OCI-LY7 (cell line): ENCODE measurements at regions not wholly inside any gene's neighbourhood (a gene's known extent, or its start where the extent isn't known, plus 50 kb on each side); places are given as distances from the start of the nearest gene placed in this dataset.

Experiments used
- BruUV-seq: library from RNA; stranded (reverse); fragments of 400-500 nt; replicated peaks from 2 replicates; lab custom pipeline; 2021; lab: Mats Ljungman, UMichigan
- CTCF ChIA-PET: fragments of 300-600 bp; sonication (Branson Sonifier 250); formaldehyde crosslinking; loops from one replicate; lab custom pipeline; 2022; ENCODE audit warnings: antibody characterized with exemption; ENCODE audit not compliant: unreplicated experiment; lab: Charles Lee
- POLR2A ChIA-PET: fragments of 300-600 bp; sonication (Branson Sonifier 250); formaldehyde crosslinking; loops from one replicate; lab custom pipeline; 2022; ENCODE audit warnings: antibody characterized with exemption; lab: Charles Lee
- DNase-seq: peaks from one replicate; pipeline ENCODE4 v3.0.0-alpha.2; 2015; ENCODE audit warnings: low spot score
- H2AFZ ChIP-seq: fragments of 200-600 bp; sonication (generic), shearing (Covaris generic); 2 replicates; pipeline ENCODE4 v1.6.1; 2014; ENCODE audit warnings: mild to moderate bottlenecking, antibody characterized with exemption, low read length, moderate library complexity
- H3K27ac ChIP-seq: fragments of 200-600 bp; sonication (generic); 2 replicates; pipeline ENCODE4 v1.5.1; 2014; ENCODE audit warnings: mixed run types, low read depth, mild to moderate bottlenecking, moderate library complexity, low read length, inconsistent platforms; ENCODE audit not compliant: poor library complexity, severe bottlenecking
- H3K36me3 ChIP-seq: fragments of 200-600 bp; sonication (generic); 2 replicates; pipeline ENCODE4 v1.6.1; 2014; ENCODE audit warnings: mild to moderate bottlenecking, antibody characterized with exemption, low read length, moderate library complexity, mixed read lengths; ENCODE audit not compliant: insufficient read depth
- H3K4me1 ChIP-seq: fragments of 200-600 bp; sonication (generic); 2 replicates; pipeline ENCODE4 v1.5.1; 2014; ENCODE audit warnings: mild to moderate bottlenecking, low read length; ENCODE audit not compliant: insufficient read depth, poor library complexity, severe bottlenecking
- H3K4me2 ChIP-seq: fragments of 200-600 bp; sonication (generic); 2 replicates; pipeline ENCODE4 v1.6.1; 2014; ENCODE audit warnings: mild to moderate bottlenecking, low read length
- H3K4me3 ChIP-seq: fragments of 200-600 bp; sonication (generic); 2 replicates; pipeline ENCODE4 v1.5.1; 2014; ENCODE audit warnings: mild to moderate bottlenecking, low read depth, low read length; ENCODE audit not compliant: poor library complexity, severe bottlenecking
- H3K79me2 ChIP-seq: fragments of 200-600 bp; sonication (generic); 2 replicates; pipeline ENCODE4 v1.6.1; 2016; ENCODE audit warnings: low read depth, mild to moderate bottlenecking, low read length, moderate library complexity, mixed read lengths; ENCODE audit not compliant: insufficient read depth
- H3K9me2 ChIP-seq: fragments of 200-600 bp; sonication (generic); 2 replicates; pipeline ENCODE4 v1.6.1; 2016; ENCODE audit warnings: mild to moderate bottlenecking, low read length, mixed read lengths; ENCODE audit not compliant: insufficient read depth
- H3K9me3 ChIP-seq: fragments of 200-600 bp; sonication (generic); 2 replicates; pipeline ENCODE4 v1.6.1; 2014; ENCODE audit warnings: mild to moderate bottlenecking, mixed run types, low read length, mixed read lengths
- H4K20me1 ChIP-seq: fragments of 200-600 bp; sonication (generic); 2 replicates; pipeline ENCODE4 v1.6.1; 2014; ENCODE audit warnings: mild to moderate bottlenecking, antibody characterized with exemption, low read length, moderate library complexity, mixed read lengths; ENCODE audit not compliant: insufficient read depth
- EZH2phosphoT487 ChIP-seq: fragments of 200-600 bp; sonication (generic); IDR thresholded peaks from 2 replicates; pipeline ENCODE4 v1.6.1; 2018; ENCODE audit warnings: low read depth, borderline replicate concordance, mild to moderate bottlenecking, mixed run types, antibody characterized with exemption, low read length, moderate library complexity, mixed read lengths
- intact Hi-C: fragments of 100-400 bp; cut with micrococcal nuclease; formaldehyde crosslinking; loops from one replicate; pipeline ENCODE4 v1.10.0; 2022; ENCODE audit not compliant: unreplicated experiment
- TF ChIP-seq, protein P1 (sequence below): fragments of 200-600 bp; sonication (generic); conservative IDR thresholded peaks from 2 replicates; pipeline ENCODE4 v1.5.1; 2014; ENCODE audit warnings: mild to moderate bottlenecking, antibody characterized with exemption, low read length, moderate library complexity, mixed read lengths

DNA sequence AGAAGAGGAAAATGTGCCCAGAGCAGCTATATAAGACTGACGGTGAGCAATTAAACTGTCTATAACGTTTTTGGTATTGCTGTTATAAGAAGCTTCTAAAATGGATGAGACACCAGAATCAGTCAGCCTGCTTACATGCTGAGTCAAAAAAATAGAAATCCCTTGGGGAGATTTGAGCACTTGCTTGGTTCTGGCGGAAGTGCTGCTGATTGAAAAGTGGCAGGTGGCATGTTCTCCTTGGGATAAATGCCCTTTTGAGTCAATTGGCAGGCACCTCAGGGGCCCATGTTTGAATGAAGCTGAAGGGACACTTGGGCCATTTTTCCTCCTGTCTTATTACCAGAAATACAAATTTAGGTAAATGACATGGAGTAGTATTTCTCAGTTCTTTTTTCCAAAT is 148.7 kb downstream of the PTCHD1 start:
- CTCF ChIA-PET = no interaction called here
- Histone ChIP-seq H3K4me1 (no peaks in the 10 kb centered on the region), H3K36me3 (no peaks in the 10 kb centered on the region), H3K27ac (no peak overlapping the region), H4K20me1 (no peaks in the 10 kb centered on the region), H3K4me2 (no peak overlapping the region), H3K4me3 (no peak overlapping the region), H3K9me3 (no peaks in the 10 kb centered on the region), H3K9me2 (no peaks in the 10 kb centered on the region), H3K79me2 (no peaks in the 10 kb centered on the region), H2AFZ (no peak overlapping the region)
- POLR2A ChIA-PET = no interaction called here
- TF ChIP-seq, protein P1, sequence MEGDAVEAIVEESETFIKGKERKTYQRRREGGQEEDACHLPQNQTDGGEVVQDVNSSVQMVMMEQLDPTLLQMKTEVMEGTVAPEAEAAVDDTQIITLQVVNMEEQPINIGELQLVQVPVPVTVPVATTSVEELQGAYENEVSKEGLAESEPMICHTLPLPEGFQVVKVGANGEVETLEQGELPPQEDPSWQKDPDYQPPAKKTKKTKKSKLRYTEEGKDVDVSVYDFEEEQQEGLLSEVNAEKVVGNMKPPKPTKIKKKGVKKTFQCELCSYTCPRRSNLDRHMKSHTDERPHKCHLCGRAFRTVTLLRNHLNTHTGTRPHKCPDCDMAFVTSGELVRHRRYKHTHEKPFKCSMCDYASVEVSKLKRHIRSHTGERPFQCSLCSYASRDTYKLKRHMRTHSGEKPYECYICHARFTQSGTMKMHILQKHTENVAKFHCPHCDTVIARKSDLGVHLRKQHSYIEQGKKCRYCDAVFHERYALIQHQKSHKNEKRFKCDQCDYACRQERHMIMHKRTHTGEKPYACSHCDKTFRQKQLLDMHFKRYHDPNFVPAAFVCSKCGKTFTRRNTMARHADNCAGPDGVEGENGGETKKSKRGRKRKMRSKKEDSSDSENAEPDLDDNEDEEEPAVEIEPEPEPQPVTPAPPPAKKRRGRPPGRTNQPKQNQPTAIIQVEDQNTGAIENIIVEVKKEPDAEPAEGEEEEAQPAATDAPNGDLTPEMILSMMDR = no peak
- TF ChIP-seq EZH2phosphoT487 = no peak
- BruUV-seq = no TSS peak
- no peak for DNase-seq
- intact Hi-C loops = no loop called here

DNA sequence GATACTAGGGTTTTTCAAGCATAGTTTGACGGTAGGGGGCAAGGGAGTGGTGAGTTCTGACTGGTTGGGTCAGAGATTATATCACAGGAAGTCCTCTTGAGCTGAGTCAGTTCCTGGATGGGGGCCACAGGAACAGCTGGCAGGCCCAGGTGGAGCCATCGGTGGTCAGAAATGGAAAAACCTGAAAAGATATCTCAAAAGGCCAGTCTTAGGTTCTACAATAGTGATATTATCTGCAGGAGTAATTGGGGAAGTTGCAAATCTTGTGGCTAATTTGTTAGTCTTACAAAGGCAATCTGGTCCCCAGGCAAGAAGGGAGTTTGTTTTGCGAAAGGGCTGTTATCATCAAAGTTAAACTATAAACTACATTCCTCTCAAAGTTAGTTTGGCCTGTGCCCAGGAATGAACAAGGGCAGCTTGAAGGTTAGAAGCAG is 159.3 kb downstream of the PTCHD1 start:
- Histone ChIP-seq H3K79me2 (no peaks in the 10 kb centered on the region), H3K4me3 (no peak overlapping the region), H3K4me2 (no peak overlapping the region), H3K9me3 (no peaks in the 10 kb centered on the region), H3K4me1 (no peaks in the 10 kb centered on the region), H2AFZ (no peak overlapping the region), H3K27ac (no peak overlapping the region), H3K36me3 (no peaks in the 10 kb centered on the region), H4K20me1 (no peaks in the 10 kb centered on the region), H3K9me2 (no peaks in the 10 kb centered on the region)
- ChIA-PET POLR2A (no interaction called here), CTCF (no interaction called here)
- no peak for TF ChIP-seq EZH2phosphoT487
- TF ChIP-seq, protein P1 = no peak
- no TSS peak for BruUV-seq
- intact Hi-C loops = no loop called here
- DNase-seq = peak; percentile 5

DNA sequence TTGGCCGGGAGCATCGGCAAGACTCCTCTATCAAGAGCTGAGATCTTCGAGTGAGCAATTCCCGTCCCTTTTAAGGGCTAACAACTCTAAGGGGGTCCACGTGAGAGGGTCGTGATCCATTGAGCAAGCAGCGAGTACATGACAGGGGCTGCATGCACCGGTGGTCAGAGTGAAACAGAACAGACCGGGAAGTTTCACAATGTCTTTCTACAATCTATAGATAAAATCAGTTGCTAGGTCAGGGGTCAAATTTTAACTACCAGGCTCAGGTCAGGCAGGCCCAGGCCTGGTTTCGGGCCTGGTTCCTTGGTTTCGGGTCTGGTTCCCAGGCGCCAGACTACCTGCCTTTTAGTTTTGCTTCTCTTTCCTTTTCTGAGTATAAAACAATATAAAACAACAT is 160.1 kb downstream of the PTCHD1 start:
- intact Hi-C loops = no loop called here
- Histone ChIP-seq H3K4me1 (no peaks in the 10 kb centered on the region), H3K36me3 (no peaks in the 10 kb centered on the region), H3K27ac (no peak overlapping the region), H4K20me1 (no peaks in the 10 kb centered on the region), H3K9me2 (no peaks in the 10 kb centered on the region), H3K79me2 (no peaks in the 10 kb centered on the region), H3K4me2 (no peak overlapping the region), H3K4me3 (no peak overlapping the region), H3K9me3 (no peaks in the 10 kb centered on the region), H2AFZ (no peak overlapping the region)
- BruUV-seq = no TSS peak
- ChIA-PET POLR2A (no interaction called here), CTCF (no interaction called here)
- TF ChIP-seq EZH2phosphoT487 = no peak
- TF ChIP-seq, protein P1 = no peak
- DNase-seq = no peak
